SK-N-SH treated with all-trans-retinoic acid at 6 μM for 48 hours (cell line): ENCODE measurements at regions not wholly inside any gene's neighbourhood (a gene's known extent, or its start where the extent isn't known, plus 50 kb on each side); places are given as distances from the start of the nearest gene placed in this dataset.
A peak's percentile ranks its signal among the peaks of the same experiment; 100 is the strongest.

Experiments
- ATAC-seq: fragments of 200-7000 bp; cut with Tn5 transposase; 3 replicates; pipeline ENCODE4 v1.9.1; 2020; ENCODE audit warnings: mild to moderate bottlenecking, moderate library complexity
- ARNTL ChIP-seq: fragments of 450-650 bp; formaldehyde crosslinking; IDR thresholded peaks from 2 replicates; pipeline ENCODE4 v1.5.0; 2020; ENCODE audit warnings: low read depth, mild to moderate bottlenecking, moderate library complexity, borderline replicate concordance
- BACH2 ChIP-seq: fragments of 250-450 bp; sonication (Bioruptor Pico); IDR thresholded peaks from 2 replicates; pipeline ENCODE4 v1.9.0; 2021; ENCODE audit warnings: mild to moderate bottlenecking, borderline replicate concordance
- CSDC2 ChIP-seq: fragments of 250-450 bp; sonication (Bioruptor Pico); IDR thresholded peaks from 2 replicates; pipeline ENCODE4 v1.5.0; 2020; ENCODE audit warnings: mild to moderate bottlenecking, moderate library complexity
- CSRNP3 ChIP-seq: fragments of 250-450 bp; sonication (Bioruptor Pico); IDR thresholded peaks from 2 replicates; pipeline ENCODE4 v1.5.1; 2021; ENCODE audit warnings: mild to moderate bottlenecking, moderate library complexity
- ESRRG ChIP-seq: fragments of 250-450 bp; sonication (Bioruptor Pico); IDR thresholded peaks from 2 replicates; pipeline ENCODE4 v1.6.1; 2021; ENCODE audit warnings: mild to moderate bottlenecking
- GLIS3 ChIP-seq: fragments of 250-450 bp; sonication (Bioruptor Pico); IDR thresholded peaks from 2 replicates; pipeline ENCODE4 v1.5.0; 2020; ENCODE audit warnings: mild to moderate bottlenecking, moderate library complexity
- ISL1 ChIP-seq: fragments of 250-450 bp; sonication (Bioruptor Pico); IDR thresholded peaks from 2 replicates; pipeline ENCODE4 v2.1.2; 2022; ENCODE audit warnings: mild to moderate bottlenecking, moderate library complexity
- OSR1 ChIP-seq: fragments of 250-450 bp; sonication (Bioruptor Pico); IDR thresholded peaks from 2 replicates; pipeline ENCODE4 v1.8.0; 2022; ENCODE audit warnings: moderate library complexity, mild to moderate bottlenecking, inconsistent platforms
- PPARA ChIP-seq: fragments of 250-450 bp; sonication (Bioruptor Pico); IDR thresholded peaks from 2 replicates; pipeline ENCODE4 v1.5.0; 2020; ENCODE audit warnings: mild to moderate bottlenecking, borderline replicate concordance
- RARB ChIP-seq: fragments of 250-450 bp; sonication (Bioruptor Pico); IDR thresholded peaks from 2 replicates; pipeline ENCODE4 v1.8.0; 2021; ENCODE audit warnings: mild to moderate bottlenecking, moderate library complexity
- SNAI2 ChIP-seq: fragments of 250-450 bp; sonication (Bioruptor Pico); IDR thresholded peaks from 2 replicates; pipeline ENCODE4 v1.5.0; 2020; ENCODE audit warnings: mild to moderate bottlenecking, moderate library complexity
- TCF4 ChIP-seq: fragments of 250-450 bp; sonication (Bioruptor Pico); IDR thresholded peaks from 2 replicates; pipeline ENCODE4 v1.8.0; 2021; ENCODE audit warnings: mild to moderate bottlenecking, moderate library complexity, borderline replicate concordance
- TOX ChIP-seq: fragments of 250-450 bp; sonication (Bioruptor Pico); IDR thresholded peaks from 2 replicates; pipeline ENCODE4 v1.8.0; 2021; ENCODE audit warnings: mild to moderate bottlenecking, moderate library complexity, borderline replicate concordance
- TSHZ2 ChIP-seq: fragments of 250-450 bp; sonication (Bioruptor Pico); IDR thresholded peaks from 2 replicates; pipeline ENCODE4 v1.5.0; 2020; ENCODE audit warnings: mild to moderate bottlenecking, moderate library complexity
- ZC3H10 ChIP-seq: fragments of 250-450 bp; sonication (Bioruptor Pico); IDR thresholded peaks from 2 replicates; pipeline ENCODE4 v1.5.1; 2021; ENCODE audit warnings: mild to moderate bottlenecking, moderate library complexity
- ZFP3 ChIP-seq: fragments of 250-450 bp; sonication (Bioruptor Pico); IDR thresholded peaks from 2 replicates; pipeline ENCODE4 v1.5.0; 2020; ENCODE audit warnings: mild to moderate bottlenecking, moderate library complexity
- ZFP30 ChIP-seq: fragments of 450-650 bp; formaldehyde crosslinking; IDR thresholded peaks from 2 replicates; pipeline ENCODE4 v1.5.0; 2022; ENCODE audit warnings: mild to moderate bottlenecking, moderate library complexity
- ZNF565 ChIP-seq: fragments of 450-650 bp; formaldehyde crosslinking; conservative IDR thresholded peaks from 2 replicates; pipeline ENCODE4 v1.5.0; 2020; ENCODE audit warnings: low read depth, mild to moderate bottlenecking, moderate library complexity
- ZNF70 ChIP-seq: fragments of 450-650 bp; formaldehyde crosslinking; IDR thresholded peaks from 2 replicates; pipeline ENCODE4 v1.5.0; 2020; ENCODE audit warnings: mild to moderate bottlenecking, moderate library complexity
- ZNF8 ChIP-seq: fragments of 450-650 bp; formaldehyde crosslinking; IDR thresholded peaks from 2 replicates; pipeline ENCODE4 v1.5.0; 2020; ENCODE audit warnings: mild to moderate bottlenecking, moderate library complexity
- TF ChIP-seq, protein P1 (sequence below): fragments of 250-450 bp; sonication (Bioruptor Pico); IDR thresholded peaks from 2 replicates; pipeline ENCODE4 v1.8.0; 2020; ENCODE audit warnings: mild to moderate bottlenecking, moderate library complexity, borderline replicate concordance
- TF ChIP-seq, protein P2 (sequence below): fragments of 250-450 bp; sonication (Bioruptor Pico); IDR thresholded peaks from 2 replicates; pipeline ENCODE4 v1.5.1; 2020; ENCODE audit warnings: low read depth, mild to moderate bottlenecking, moderate library complexity

DNA sequence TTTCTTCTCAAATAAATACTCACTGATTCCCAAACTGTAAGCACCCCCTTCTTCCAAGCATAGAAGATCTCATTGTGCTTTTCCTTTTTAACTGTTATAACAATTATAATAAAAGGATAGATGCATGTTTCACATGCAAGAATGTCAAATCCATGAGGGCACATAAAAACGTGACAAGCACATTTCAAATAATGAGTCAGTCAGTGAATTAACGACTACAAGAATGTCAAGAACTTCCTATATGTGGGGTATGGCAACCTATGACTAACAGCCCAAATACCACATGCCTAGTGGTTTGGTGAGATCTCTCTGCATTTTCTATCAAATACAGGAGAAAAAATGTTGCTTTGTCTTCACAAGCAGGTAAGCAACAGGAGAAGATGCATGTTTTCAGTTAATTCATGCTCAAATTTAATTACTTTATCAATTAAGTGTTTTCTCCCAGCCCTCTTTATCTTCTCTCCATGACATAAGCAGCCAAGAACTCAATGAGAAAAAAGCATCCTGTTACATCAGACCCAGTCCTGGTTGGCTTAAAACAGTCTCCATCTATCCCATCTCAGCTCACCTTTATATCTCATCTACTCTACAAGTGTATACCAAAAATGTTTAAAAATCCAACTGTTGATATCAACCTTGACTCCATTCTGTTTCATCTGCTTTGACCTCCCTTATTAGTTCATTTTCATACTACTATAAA lies 181.5 kb upstream of the LMCD1 start:
- ATAC-seq: no peak

DNA sequence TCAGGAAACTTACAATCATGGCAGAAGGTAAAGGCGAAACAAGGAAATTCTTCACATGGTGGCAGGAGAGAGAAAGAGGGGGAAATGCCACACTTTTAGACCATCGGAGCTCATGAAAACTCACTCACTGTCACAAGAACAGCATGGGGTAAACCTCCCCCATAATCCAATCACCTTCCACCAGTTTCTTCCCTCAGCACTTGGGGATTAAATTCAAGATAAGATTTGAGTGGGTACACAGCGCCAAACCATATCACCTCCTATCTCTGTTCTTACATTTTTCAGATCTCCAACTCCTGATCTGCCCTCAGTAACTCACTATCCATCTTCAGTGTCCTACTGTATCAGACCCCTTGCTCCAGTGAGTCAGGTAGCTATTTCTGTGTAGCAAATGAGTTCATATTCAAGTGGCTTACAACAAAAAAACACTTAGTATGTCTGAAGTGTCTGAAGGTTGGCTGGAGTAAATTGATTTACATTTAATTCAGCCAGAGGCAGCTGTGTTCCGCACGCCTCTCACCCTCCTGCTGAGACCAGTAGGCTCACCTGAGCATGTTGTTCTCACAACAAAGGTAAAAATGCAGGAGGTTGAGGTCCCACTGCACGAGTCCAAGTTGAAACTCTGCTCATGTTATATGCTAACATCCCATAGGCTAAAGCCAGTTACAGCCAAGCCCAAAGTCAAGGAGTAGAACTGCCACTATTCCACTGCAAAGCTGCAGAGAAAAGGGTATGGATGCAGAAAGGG lies 180.7 kb upstream of the LMCD1 start:
- TF ChIP-seq ESRRG (CRISPR knock-in tag): no peak
- no peak for TF ChIP-seq SNAI2 (CRISPR knock-in tag)
- no peak for TF ChIP-seq ZNF565
- TF ChIP-seq, protein P1, sequence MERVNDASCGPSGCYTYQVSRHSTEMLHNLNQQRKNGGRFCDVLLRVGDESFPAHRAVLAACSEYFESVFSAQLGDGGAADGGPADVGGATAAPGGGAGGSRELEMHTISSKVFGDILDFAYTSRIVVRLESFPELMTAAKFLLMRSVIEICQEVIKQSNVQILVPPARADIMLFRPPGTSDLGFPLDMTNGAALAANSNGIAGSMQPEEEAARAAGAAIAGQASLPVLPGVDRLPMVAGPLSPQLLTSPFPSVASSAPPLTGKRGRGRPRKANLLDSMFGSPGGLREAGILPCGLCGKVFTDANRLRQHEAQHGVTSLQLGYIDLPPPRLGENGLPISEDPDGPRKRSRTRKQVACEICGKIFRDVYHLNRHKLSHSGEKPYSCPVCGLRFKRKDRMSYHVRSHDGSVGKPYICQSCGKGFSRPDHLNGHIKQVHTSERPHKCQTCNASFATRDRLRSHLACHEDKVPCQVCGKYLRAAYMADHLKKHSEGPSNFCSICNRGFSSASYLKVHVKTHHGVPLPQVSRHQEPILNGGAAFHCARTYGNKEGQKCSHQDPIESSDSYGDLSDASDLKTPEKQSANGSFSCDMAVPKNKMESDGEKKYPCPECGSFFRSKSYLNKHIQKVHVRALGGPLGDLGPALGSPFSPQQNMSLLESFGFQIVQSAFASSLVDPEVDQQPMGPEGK (CRISPR knock-in tag): no peak
- no peak for TF ChIP-seq ISL1 (CRISPR knock-in tag)
- TF ChIP-seq GLIS3 (CRISPR knock-in tag): no peak
- TF ChIP-seq ARNTL: no peak
- no peak for TF ChIP-seq ZNF70 (CRISPR knock-in tag)
- TF ChIP-seq OSR1 (CRISPR knock-in tag): no peak
- TF ChIP-seq ZFP30 (CRISPR knock-in tag): no peak
- no peak for TF ChIP-seq TCF4 (CRISPR knock-in tag)
- TF ChIP-seq PPARA (CRISPR knock-in tag): no peak
- no peak for TF ChIP-seq ZC3H10
- no peak for TF ChIP-seq RARB
- no peak for TF ChIP-seq CSDC2 (CRISPR knock-in tag)
- no peak for TF ChIP-seq TSHZ2
- no peak for TF ChIP-seq BACH2 (CRISPR knock-in tag)

More for the DNA sequence above, 181.5 kb upstream of the LMCD1 start:
- TF ChIP-seq ISL1 (CRISPR knock-in tag) (peak; percentile 77), ZFP30 (CRISPR knock-in tag) (no peak), TSHZ2 (no peak), PPARA (CRISPR knock-in tag) (no peak), TCF4 (CRISPR knock-in tag) (no peak), ZNF70 (CRISPR knock-in tag) (no peak), SNAI2 (CRISPR knock-in tag) (peak; percentile 40; the same call in 1 of the 2 replicates), GLIS3 (CRISPR knock-in tag) (no peak), ARNTL (no peak), ZFP3 (no peak), CSDC2 (CRISPR knock-in tag) (no peak)
- TF ChIP-seq, protein P2, sequence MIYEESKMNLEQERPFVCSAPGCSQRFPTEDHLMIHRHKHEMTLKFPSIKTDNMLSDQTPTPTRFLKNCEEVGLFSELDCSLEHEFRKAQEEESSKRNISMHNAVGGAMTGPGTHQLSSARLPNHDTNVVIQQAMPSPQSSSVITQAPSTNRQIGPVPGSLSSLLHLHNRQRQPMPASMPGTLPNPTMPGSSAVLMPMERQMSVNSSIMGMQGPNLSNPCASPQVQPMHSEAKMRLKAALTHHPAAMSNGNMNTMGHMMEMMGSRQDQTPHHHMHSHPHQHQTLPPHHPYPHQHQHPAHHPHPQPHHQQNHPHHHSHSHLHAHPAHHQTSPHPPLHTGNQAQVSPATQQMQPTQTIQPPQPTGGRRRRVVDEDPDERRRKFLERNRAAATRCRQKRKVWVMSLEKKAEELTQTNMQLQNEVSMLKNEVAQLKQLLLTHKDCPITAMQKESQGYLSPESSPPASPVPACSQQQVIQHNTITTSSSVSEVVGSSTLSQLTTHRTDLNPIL (CRISPR knock-in tag): no peak

DNA sequence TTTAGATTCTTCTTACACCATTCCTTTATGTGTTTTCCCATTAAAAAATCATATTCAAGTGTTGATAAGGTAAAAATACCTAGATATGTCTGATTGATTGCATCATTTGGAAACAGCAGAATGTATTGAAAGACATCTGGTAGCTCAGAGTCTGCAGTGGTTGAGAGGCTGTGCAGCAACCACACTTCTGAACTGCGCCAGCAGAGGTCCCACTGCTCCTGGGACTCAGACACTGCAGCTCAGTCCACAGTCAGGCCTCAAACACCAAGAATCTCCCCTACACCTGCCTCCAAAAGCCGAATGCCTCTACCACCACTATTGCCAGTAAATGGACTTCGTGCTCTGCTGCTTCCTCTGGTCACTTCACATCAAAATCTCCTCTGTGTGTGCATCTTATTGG lies 176.9 kb upstream of the LMCD1 start:
- ATAC-seq: peak; percentile 72; the same call in 2 of the 3 replicates
- TF ChIP-seq TOX (CRISPR knock-in tag) (no peak), SNAI2 (CRISPR knock-in tag) (no peak), BACH2 (CRISPR knock-in tag) (no peak), RARB (no peak), ZFP30 (CRISPR knock-in tag) (no peak), ZNF565 (no peak), ZC3H10 (no peak), GLIS3 (CRISPR knock-in tag) (no peak), CSRNP3 (no peak), ZNF8 (CRISPR knock-in tag) (no peak), CSDC2 (CRISPR knock-in tag) (no peak), PPARA (CRISPR knock-in tag) (no peak), ZFP3 (no peak), OSR1 (CRISPR knock-in tag) (no peak), ZNF70 (CRISPR knock-in tag) (no peak), ARNTL (no peak), ESRRG (CRISPR knock-in tag) (no peak)

More for the DNA sequence above, 180.7 kb upstream of the LMCD1 start:
- ATAC-seq: no peak
